Spleen (tissue), 7 donors: ENCODE measurements at regions not wholly inside any gene's neighbourhood (a gene's known extent, or its start where the extent isn't known, plus 50 kb on each side); places are given as distances from the start of the nearest gene placed in this dataset.

Source experiments
- POLR2A ChIP-seq, 3 donors: fragments of 450-650 bp; IDR thresholded peaks; one replicate each; pipeline ENCODE4 v1.5.1; 2017; ENCODE audit warnings: antibody characterized with exemption in 3 of 3, mild to moderate bottlenecking in 1 of 3
- TF ChIP-seq, protein P1 (sequence below), 11 experiments: fragments of 200-600 bp in 7 of 11; fragments of 450-650 bp in 4 of 11; sonication (generic) in 4 of 11; IDR thresholded peaks in 8 of 11; conservative IDR thresholded peaks in 3 of 11; 1 replicate in 7 of 11; 2 replicates in 4 of 11; pipeline versions ENCODE4 v1.4.0 to v1.8.0; 2016 to 2021; ENCODE audit warnings: antibody characterized with exemption in 11 of 11, inconsistent platforms in 4 of 11, mild to moderate bottlenecking in 1 of 11
- donor health status: DM: no; HTN: no; CAD: no; lungs with moderate emphysema.
- donor health status: DM: no; HTN: no; CAD: no.
- donor health status: DM: no; HTN: no; CAD: no.

DNA sequence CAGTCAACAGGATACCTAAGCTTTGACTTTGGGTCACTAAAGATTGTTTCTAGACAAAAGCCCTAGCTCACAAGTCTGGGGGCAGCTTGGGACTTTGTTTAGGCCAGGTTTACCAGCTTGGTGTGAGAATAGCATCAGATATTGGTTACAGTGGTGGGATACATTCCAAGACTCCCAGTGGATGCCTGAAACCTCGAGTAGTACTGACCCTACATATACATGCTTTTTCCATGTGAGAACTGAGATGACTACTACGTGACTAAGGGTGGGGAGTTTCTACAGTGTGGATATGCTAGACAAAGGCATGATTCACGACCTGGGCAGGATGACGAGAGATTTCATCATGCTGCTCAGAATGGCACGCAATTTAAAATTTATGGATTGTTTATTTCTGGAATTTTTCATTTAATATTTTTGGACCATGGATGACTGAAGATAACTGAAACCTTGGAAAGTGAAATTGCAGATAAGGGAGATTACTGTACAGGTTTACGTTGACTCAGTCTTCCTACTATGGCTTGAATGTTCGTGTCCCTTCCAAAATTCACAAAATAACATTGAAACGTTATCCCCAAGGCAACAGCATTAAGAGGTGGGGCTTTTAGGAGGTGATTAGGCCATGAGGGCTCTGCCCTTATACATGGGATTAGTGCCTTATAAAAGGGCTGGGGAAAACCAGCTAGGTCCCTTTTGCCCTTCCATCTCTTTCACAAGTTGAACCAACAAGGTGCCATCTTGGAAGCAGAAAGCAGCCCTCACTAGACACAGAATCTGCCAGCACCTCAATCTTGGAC, 50.2 kb upstream of the CTAGE1 start:
- no peak for TF ChIP-seq POLR2A (IDR thresholded peaks at IDR 0.05)
- TF ChIP-seq, protein P1, sequence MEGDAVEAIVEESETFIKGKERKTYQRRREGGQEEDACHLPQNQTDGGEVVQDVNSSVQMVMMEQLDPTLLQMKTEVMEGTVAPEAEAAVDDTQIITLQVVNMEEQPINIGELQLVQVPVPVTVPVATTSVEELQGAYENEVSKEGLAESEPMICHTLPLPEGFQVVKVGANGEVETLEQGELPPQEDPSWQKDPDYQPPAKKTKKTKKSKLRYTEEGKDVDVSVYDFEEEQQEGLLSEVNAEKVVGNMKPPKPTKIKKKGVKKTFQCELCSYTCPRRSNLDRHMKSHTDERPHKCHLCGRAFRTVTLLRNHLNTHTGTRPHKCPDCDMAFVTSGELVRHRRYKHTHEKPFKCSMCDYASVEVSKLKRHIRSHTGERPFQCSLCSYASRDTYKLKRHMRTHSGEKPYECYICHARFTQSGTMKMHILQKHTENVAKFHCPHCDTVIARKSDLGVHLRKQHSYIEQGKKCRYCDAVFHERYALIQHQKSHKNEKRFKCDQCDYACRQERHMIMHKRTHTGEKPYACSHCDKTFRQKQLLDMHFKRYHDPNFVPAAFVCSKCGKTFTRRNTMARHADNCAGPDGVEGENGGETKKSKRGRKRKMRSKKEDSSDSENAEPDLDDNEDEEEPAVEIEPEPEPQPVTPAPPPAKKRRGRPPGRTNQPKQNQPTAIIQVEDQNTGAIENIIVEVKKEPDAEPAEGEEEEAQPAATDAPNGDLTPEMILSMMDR (IDR thresholded peaks at IDR 0.05 in 8 of 11, conservative IDR thresholded peaks at IDR 0.05 in 3 of 11): no peak
